ENCODE measurements at regions not wholly inside any gene's neighbourhood (a gene's known extent, or its start where the extent isn't known, plus 50 kb on each side); places are given as distances from the start of the nearest gene placed in this dataset.

GRCh38 chr22:27378995-27379394, 422.6 kb downstream of the MN1 start:
- WGBS, 2 donors, result 78 to 82% methylated on average over 4 of the region's 4 CpGs
- DNase-seq, result no peak
- Histone ChIP-seq H3K36me3 (no peaks in the 10 kb centered on the region), H3K27me3 (no peaks in the 10 kb centered on the region), H3K4me3 (replicated peaks in 1 of 3) (no peak overlapping the region), H3K9me3 (no peaks in the 10 kb centered on the region), H3K27ac (peak overlapping the region in 2 of 3 donors; percentile 80 to 88), H3K4me1 (peaks cover 13 to 21% of the 10 kb centered on the region in 2 donors)
- intact Hi-C loops (cut with DNase I), result no loop called here
- no peak for TF ChIP-seq POLR2A (IDR thresholded peaks at IDR 0.05)
- no peak for TF ChIP-seq CTCF (IDR thresholded peaks at IDR 0.05)

- intact Hi-C loops (cut with DNase I), result no loop called here
- TF ChIP-seq CTCF (IDR thresholded peaks at IDR 0.05) (no peak), POLR2A (IDR thresholded peaks at IDR 0.05) (no peak)
- 86 to 87% methylated on average over 16 of the region's 16 CpGs for WGBS, 2 donors
Measured at GRCh38 chr22:27380855-27381254, 420.7 kb downstream of the MN1 start.

GRCh38 chr22:27381552-27381951, 420.0 kb downstream of the MN1 start:
- Histone ChIP-seq H3K9me3 (no peaks in the 10 kb centered on the region), H3K36me3 (no peaks in the 10 kb centered on the region), H3K27ac (no peak overlapping the region), H3K27me3 (no peaks in the 10 kb centered on the region), H3K4me1 (peaks cover 13 to 21% of the 10 kb centered on the region in 2 donors), H3K4me3 (replicated peaks in 1 of 3) (no peak overlapping the region)
- intact Hi-C loops (cut with DNase I), result no loop called here
- TF ChIP-seq POLR2A (IDR thresholded peaks at IDR 0.05) (no peak), CTCF (IDR thresholded peaks at IDR 0.05) (no peak)
- DNase-seq, result no peak
- 41 to 72% methylated on average over 4 of the region's 4 CpGs for WGBS, 2 donors

More at GRCh38 chr22:27380855-27381254, 420.7 kb downstream of the MN1 start:
- Histone ChIP-seq H3K4me3 (replicated peaks in 1 of 3) (no peak overlapping the region), H3K27me3 (no peaks in the 10 kb centered on the region), H3K36me3 (no peaks in the 10 kb centered on the region), H3K27ac (no peak overlapping the region), H3K4me1 (peaks cover 13 to 21% of the 10 kb centered on the region in 2 donors), H3K9me3 (no peaks in the 10 kb centered on the region)
- DNase-seq, result no peak

GRCh38 chr22:27381960-27382742, 419.4 kb downstream of the MN1 start:
- no peak for DNase-seq
- Histone ChIP-seq H3K27me3 (no peaks in the 10 kb centered on the region), H3K9me3 (no peaks in the 10 kb centered on the region), H3K4me3 (replicated peaks in 1 of 3) (no peak overlapping the region), H3K4me1 (peaks cover 11 to 17% of the 10 kb centered on the region in 2 donors), H3K36me3 (no peaks in the 10 kb centered on the region), H3K27ac (no peak overlapping the region)
- intact Hi-C loops (cut with DNase I), result no loop called here
- WGBS, 2 donors, result 80 to 82% methylated on average over 4 to 6 of the region's 6 CpGs
- TF ChIP-seq CTCF (IDR thresholded peaks at IDR 0.05) (no peak), POLR2A (IDR thresholded peaks at IDR 0.05) (no peak)

- intact Hi-C loops (cut with DNase I), result no loop called here
- no peak overlapping the region for H3K27ac ChIP-seq
- peaks cover 8 to 11% of the 10 kb centered on the region in 2 donors for H3K4me1 ChIP-seq
- H3K9me3 ChIP-seq, result no peaks in the 10 kb centered on the region
- no peak overlapping the region for H3K4me3 ChIP-seq (replicated peaks in 1 of 3)
- TF ChIP-seq CTCF (IDR thresholded peaks at IDR 0.05) (no peak), POLR2A (IDR thresholded peaks at IDR 0.05) (no peak)
- no peaks in the 10 kb centered on the region for H3K27me3 ChIP-seq
- no peaks in the 10 kb centered on the region for H3K36me3 ChIP-seq
- DNase-seq, result no peak
- WGBS, 2 donors, result 77 to 84% methylated on average over 12 of the region's 12 CpGs
Measured at GRCh38 chr22:27382947-27383346, 418.6 kb downstream of the MN1 start.
